HepG2 (cell line): ENCODE measurements at regions not wholly inside any gene's neighbourhood (a gene's known extent, or its start where the extent isn't known, plus 50 kb on each side); places are given as distances from the start of the nearest gene placed in this dataset.

Source experiments
- ATAC-seq: fragments of 200-7000 bp; cut with Tn5 transposase; 3 replicates; pipeline ENCODE4 v1.9.1; 2020; ENCODE audit warnings: mild to moderate bottlenecking, moderate library complexity
- BruUV-seq: library from RNA; stranded (reverse); fragments of 400-500 nt; replicated peaks from 2 replicates; lab custom pipeline; 2021; lab: Mats Ljungman, UMichigan
- CTCF ChIA-PET: fragments of 300-600 bp; formaldehyde crosslinking; extraction: SDS; loops from one replicate; lab custom pipeline; 2021; ENCODE audit warnings: low total read pairs, inconsistent platforms, low intra/inter-chr PET ratio; lab: Yijun Ruan, JAX
- POLR2A ChIA-PET: fragments of 350-600 bp; sonication (Branson Sonifier 250); formaldehyde crosslinking; loops from one replicate; lab custom pipeline; 2020; ENCODE audit warnings: antibody characterized with exemption, inconsistent platforms; lab: Yijun Ruan, JAX
- DNase-seq: peaks from one replicate; pipeline ENCODE4 v3.0.0-alpha.2; 2015; ENCODE audit warnings: low spot score
- FAIRE-seq: peaks from 3 replicates; lab custom pipeline; 2011; peaks lifted over from hg19 to GRCh38; lab: Jason Lieb, UNC
- H2AFZ ChIP-seq: one replicate; pipeline ENCODE4 v1.6.1; 2011; ENCODE audit warnings: low read length, inconsistent platforms
- H3K27ac ChIP-seq: fragments of 300-600 bp; 3 replicates; pipeline ENCODE4 v1.8.0; 2011; ENCODE audit warnings: mixed run types, mild to moderate bottlenecking, mixed read lengths, low read length, inconsistent platforms; ENCODE audit not compliant: insufficient read depth; ENCODE audit errors: extremely low read length
- H3K27me3 ChIP-seq, 2 experiments: fragments of 200-600 bp in 1 of 2; 2 replicates in 1 of 2; 3 replicates in 1 of 2; pipeline versions ENCODE4 v1.6.0 to v1.8.0; 2011; ENCODE audit warnings: low read length in 2 of 2, mild to moderate bottlenecking in 2 of 2, moderate library complexity in 2 of 2, inconsistent platforms in 1 of 2; ENCODE audit not compliant: insufficient read depth in 2 of 2, control insufficient read depth in 1 of 2
- H3K36me3 ChIP-seq, 2 experiments: fragments of 200-600 bp in 1 of 2; replicated peaks in 1 of 2; 2 replicates in 1 of 2; 3 replicates in 1 of 2; pipeline versions ENCODE4 v1.5.1 to v1.8.0; 2011; ENCODE audit warnings: low read length in 2 of 2, inconsistent platforms in 1 of 2; ENCODE audit not compliant: insufficient read depth in 2 of 2, control insufficient read depth in 1 of 2
- H3K4me1 ChIP-seq: 2 replicates; pipeline ENCODE4 v1.5.1; 2012; ENCODE audit warnings: low read length, inconsistent platforms; ENCODE audit not compliant: insufficient read depth
- H3K4me2 ChIP-seq: 2 replicates; pipeline ENCODE4 v1.6.0; 2011; ENCODE audit warnings: low read depth, low read length, inconsistent platforms
- H3K4me3 ChIP-seq, 3 experiments: fragments of 200-600 bp in 1 of 3; sonication (generic), shearing (Covaris generic) in 1 of 3; replicated peaks in 1 of 3; 2 replicates each; pipeline ENCODE4 v1.5.1; 2011 to 2016; ENCODE audit warnings: low read length in 3 of 3, inconsistent platforms in 2 of 3, low read depth in 2 of 3, mild to moderate bottlenecking in 2 of 3, control low read depth in 1 of 3, mixed read lengths in 1 of 3; ENCODE audit not compliant: insufficient read depth in 1 of 3
- H3K79me2 ChIP-seq: one replicate; pipeline ENCODE4 v1.6.1; 2011; ENCODE audit warnings: low read length, inconsistent platforms; ENCODE audit not compliant: insufficient read depth
- H3K9ac ChIP-seq: 2 replicates; pipeline ENCODE4 v1.6.0; 2011; ENCODE audit warnings: mild to moderate bottlenecking, low read depth, low read length, inconsistent platforms; ENCODE audit not compliant: insufficient read depth
- H3K9me3 ChIP-seq: 2 replicates; pipeline ENCODE4 v1.5.1; 2012; ENCODE audit warnings: mild to moderate bottlenecking, low read length
- H4K20me1 ChIP-seq: 2 replicates; pipeline ENCODE4 v1.6.0; 2011; ENCODE audit warnings: inconsistent platforms, mild to moderate bottlenecking, low read length, moderate library complexity; ENCODE audit not compliant: insufficient read depth
- CHCHD3 ChIP-seq: sonication (generic); formaldehyde crosslinking; IDR thresholded peaks from 2 replicates; pipeline ENCODE4 v1.8.0; 2022; ENCODE audit warnings: mild to moderate bottlenecking, missing genetic modification reagents, moderate library complexity
- HCFC1 ChIP-seq: fragments of 150-350 bp; IDR thresholded peaks from 2 replicates; pipeline ENCODE4 v1.6.1; 2014; ENCODE audit warnings: low read depth, low read length
- HDAC6 ChIP-seq: fragments of 200-600 bp; sonication (generic); IDR thresholded peaks from 2 replicates; pipeline ENCODE4 v1.7.0; 2017; ENCODE audit warnings: mild to moderate bottlenecking, antibody characterized with exemption, low read length, low read depth
- KDM4B ChIP-seq: sonication (generic); formaldehyde crosslinking; IDR thresholded peaks from 2 replicates; pipeline ENCODE4 v1.4.0; 2020; ENCODE audit warnings: missing genetic modification reagents
- KMT2A ChIP-seq: sonication (generic); formaldehyde crosslinking; IDR thresholded peaks from 2 replicates; pipeline ENCODE4 v1.4.0; 2020; ENCODE audit warnings: missing genetic modification reagents
- NR1H2 ChIP-seq: sonication (generic); formaldehyde crosslinking; IDR thresholded peaks from 2 replicates; pipeline ENCODE4 v1.8.1; 2022; ENCODE audit warnings: low read depth, missing genetic modification reagents, borderline replicate concordance
- RAD51 ChIP-seq: fragments of 450-650 bp; IDR thresholded peaks from 2 replicates; pipeline ENCODE4 v1.6.1; 2016; ENCODE audit warnings: borderline replicate concordance
- SRSF9 ChIP-seq: fragments of 200-400 bp; formaldehyde crosslinking; IDR thresholded peaks from 2 replicates; pipeline ENCODE4 v1.6.1; 2018; ENCODE audit warnings: borderline replicate concordance, mild to moderate bottlenecking, low read depth, low read length; ENCODE audit not compliant: insufficient read depth, poor library complexity, severe bottlenecking
- ZFP36L2 ChIP-seq: sonication (generic); formaldehyde crosslinking; IDR thresholded peaks from 2 replicates; pipeline ENCODE4 v1.4.0; 2020; ENCODE audit warnings: missing genetic modification reagents
- ZNF207 ChIP-seq: fragments of 450-650 bp; IDR thresholded peaks from 2 replicates; pipeline ENCODE4 v1.6.1; 2016; ENCODE audit warnings: antibody characterized with exemption, borderline replicate concordance
- ZNF713 ChIP-seq: sonication (generic); formaldehyde crosslinking; IDR thresholded peaks from 2 replicates; pipeline ENCODE4 v1.4.0; 2020; ENCODE audit warnings: mild to moderate bottlenecking, missing genetic modification reagents
- WGBS: methylation state at CpG from one replicate; pipeline ENCODE4 v1.1.6; 2017; ENCODE audit warnings: low lambda C conversion rate; 5-methylcytosine and 5-hydroxymethylcytosine counted together
- in situ Hi-C: cut with HindIII; loops from 2 replicates; pipeline ENCODE4 v1.10.0; 2017; ENCODE audit warnings: low pct_unique_long_range_greater_than_20kb; ENCODE audit not compliant: extremely low pct_ligation_motif_present
- intact Hi-C: fragments of 100-400 bp; cut with micrococcal nuclease; formaldehyde crosslinking; loops from one replicate; pipeline ENCODE4 v1.10.0; 2022; ENCODE audit not compliant: unreplicated experiment
- TF ChIP-seq, protein P1 (sequence below): sonication (generic); formaldehyde crosslinking; conservative IDR thresholded peaks from 2 replicates; pipeline ENCODE4 v1.4.0; 2020; ENCODE audit warnings: missing genetic modification reagents
- TF ChIP-seq, protein P2 (sequence below): fragments of 450-650 bp; IDR thresholded peaks from 2 replicates; pipeline ENCODE4 v1.6.1; 2017
- TF ChIP-seq, protein P3 (sequence below): IDR thresholded peaks from 2 replicates; pipeline ENCODE4 v1.6.1; 2016
- TF ChIP-seq, protein P4 (sequence below): sonication (generic); formaldehyde crosslinking; IDR thresholded peaks from 2 replicates; pipeline ENCODE4 v1.4.0; 2020; ENCODE audit warnings: missing genetic modification reagents

DNA sequence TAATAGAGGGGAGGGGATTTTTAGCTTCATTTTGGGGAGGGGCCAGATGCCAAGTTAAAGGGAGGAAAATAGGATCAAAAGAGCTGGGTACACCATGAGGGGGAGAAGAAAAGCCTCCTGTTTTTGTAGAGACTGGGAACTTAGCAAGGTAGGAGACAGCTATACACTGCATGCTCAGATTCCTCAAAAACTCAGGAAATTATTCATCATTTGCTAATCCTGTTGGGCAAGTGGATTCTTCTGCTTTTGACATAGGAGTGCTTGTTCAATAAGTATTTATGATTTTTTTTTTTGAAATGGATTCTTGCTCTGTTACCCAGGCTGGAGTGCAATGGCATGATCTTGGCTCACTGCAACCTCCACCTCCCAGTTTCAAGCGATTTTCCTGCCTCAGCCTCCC is 73.4 kb downstream of the LYZL2 start:
- Histone ChIP-seq H3K4me2 (no peak overlapping the region), H3K4me1 (peaks cover 45% of the 10 kb centered on the region), H3K4me3 (no peak overlapping the region), H3K27me3 (no peaks in the 10 kb centered on the region), H3K79me2 (no peaks in the 10 kb centered on the region), H4K20me1 (no peaks in the 10 kb centered on the region), H3K27ac (no peak overlapping the region), H3K9me3 (no peaks in the 10 kb centered on the region), H3K9ac (no peak overlapping the region), H2AFZ (no peak overlapping the region), H3K36me3 (no peaks in the 10 kb centered on the region)
- CTCF ChIA-PET = no interaction called here
- no TSS peak for BruUV-seq
- intact Hi-C loops = no loop called here
- no peak for FAIRE-seq
- POLR2A ChIA-PET = interaction anchor here (1.0 to 1.7 kb wide), 3 partner anchors 13 to 122 kb away, joined by 3 to 4 read pairs (median 4); partner anchors contain the start of gene MAP3K8
- TF ChIP-seq, protein P1, sequence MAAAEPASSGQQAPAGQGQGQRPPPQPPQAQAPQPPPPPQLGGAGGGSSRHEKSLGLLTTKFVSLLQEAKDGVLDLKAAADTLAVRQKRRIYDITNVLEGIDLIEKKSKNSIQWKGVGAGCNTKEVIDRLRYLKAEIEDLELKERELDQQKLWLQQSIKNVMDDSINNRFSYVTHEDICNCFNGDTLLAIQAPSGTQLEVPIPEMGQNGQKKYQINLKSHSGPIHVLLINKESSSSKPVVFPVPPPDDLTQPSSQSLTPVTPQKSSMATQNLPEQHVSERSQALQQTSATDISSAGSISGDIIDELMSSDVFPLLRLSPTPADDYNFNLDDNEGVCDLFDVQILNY (CRISPR knock-in tag) = no peak
- TF ChIP-seq RAD51 = no peak
- TF ChIP-seq, protein P2, sequence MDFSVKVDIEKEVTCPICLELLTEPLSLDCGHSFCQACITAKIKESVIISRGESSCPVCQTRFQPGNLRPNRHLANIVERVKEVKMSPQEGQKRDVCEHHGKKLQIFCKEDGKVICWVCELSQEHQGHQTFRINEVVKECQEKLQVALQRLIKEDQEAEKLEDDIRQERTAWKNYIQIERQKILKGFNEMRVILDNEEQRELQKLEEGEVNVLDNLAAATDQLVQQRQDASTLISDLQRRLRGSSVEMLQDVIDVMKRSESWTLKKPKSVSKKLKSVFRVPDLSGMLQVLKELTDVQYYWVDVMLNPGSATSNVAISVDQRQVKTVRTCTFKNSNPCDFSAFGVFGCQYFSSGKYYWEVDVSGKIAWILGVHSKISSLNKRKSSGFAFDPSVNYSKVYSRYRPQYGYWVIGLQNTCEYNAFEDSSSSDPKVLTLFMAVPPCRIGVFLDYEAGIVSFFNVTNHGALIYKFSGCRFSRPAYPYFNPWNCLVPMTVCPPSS = no peak
- TF ChIP-seq SRSF9 = no peak
- no peak for TF ChIP-seq CHCHD3 (CRISPR knock-in tag)
- no peak for TF ChIP-seq NR1H2
- TF ChIP-seq ZNF713 (CRISPR knock-in tag) = no peak
- no peak for TF ChIP-seq HDAC6
- TF ChIP-seq, protein P3, sequence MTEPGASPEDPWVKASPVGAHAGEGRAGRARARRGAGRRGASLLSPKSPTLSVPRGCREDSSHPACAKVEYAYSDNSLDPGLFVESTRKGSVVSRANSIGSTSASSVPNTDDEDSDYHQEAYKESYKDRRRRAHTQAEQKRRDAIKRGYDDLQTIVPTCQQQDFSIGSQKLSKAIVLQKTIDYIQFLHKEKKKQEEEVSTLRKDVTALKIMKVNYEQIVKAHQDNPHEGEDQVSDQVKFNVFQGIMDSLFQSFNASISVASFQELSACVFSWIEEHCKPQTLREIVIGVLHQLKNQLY (CRISPR knock-in tag) = no peak
- TF ChIP-seq HCFC1 = no peak
- no peak for TF ChIP-seq KMT2A (CRISPR knock-in tag)
- TF ChIP-seq ZNF207 = no peak
- TF ChIP-seq, protein P4, sequence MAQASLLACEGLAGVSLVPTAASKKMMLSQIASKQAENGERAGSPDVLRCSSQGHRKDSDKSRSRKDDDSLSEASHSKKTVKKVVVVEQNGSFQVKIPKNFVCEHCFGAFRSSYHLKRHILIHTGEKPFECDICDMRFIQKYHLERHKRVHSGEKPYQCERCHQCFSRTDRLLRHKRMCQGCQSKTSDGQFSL (CRISPR knock-in tag) = no peak
- no peak for TF ChIP-seq KDM4B (CRISPR knock-in tag)
- no peak for TF ChIP-seq ZFP36L2 (CRISPR knock-in tag)
- WGBS = 94% methylated on average over 1 of the region's 1 CpG
- no peak for DNase-seq
- in situ Hi-C loops = no loop called here
- ATAC-seq = no peak
